Globus pallidus (tissue), 1 donor: ENCODE measurements at regions not wholly inside any gene's neighbourhood (a gene's known extent, or its start where the extent isn't known, plus 50 kb on each side); places are given as distances from the start of the nearest gene placed in this dataset.

ENCODE experiments used
- DNase-seq: peaks from one replicate; pipeline ENCODE4 v3.0.0-alpha.2; 2015; ENCODE audit warnings: low spot score

DNA sequence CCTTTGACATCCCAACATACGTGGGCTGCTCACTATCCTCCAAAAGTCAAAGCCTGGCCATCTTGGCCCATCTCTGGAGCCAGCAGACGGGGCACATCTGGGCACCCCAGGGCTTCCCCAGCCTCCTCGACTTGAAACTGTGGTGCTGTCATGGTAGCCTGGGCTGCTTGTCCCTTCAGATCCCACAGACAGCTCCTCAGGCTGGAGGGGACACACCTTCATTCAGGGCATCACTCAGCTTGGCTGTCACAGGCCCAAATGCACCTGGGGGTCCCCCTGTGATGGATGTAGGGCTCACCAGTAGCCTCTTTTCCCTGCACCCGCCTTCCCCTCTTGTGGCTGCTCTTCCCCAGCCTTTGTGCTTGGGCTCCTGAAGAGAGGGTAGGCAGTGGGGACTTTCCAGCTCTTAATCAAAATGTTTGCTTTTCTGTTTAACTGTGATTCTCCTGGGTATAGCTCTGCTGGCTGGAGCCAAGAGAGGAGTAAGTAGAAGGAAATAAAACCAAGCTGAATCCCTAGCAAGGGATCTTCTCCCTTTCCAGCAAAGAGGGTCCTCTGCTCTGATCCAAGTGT is 92.3 kb downstream of the GYPC start:
- DNase-seq: no peak

DNA sequence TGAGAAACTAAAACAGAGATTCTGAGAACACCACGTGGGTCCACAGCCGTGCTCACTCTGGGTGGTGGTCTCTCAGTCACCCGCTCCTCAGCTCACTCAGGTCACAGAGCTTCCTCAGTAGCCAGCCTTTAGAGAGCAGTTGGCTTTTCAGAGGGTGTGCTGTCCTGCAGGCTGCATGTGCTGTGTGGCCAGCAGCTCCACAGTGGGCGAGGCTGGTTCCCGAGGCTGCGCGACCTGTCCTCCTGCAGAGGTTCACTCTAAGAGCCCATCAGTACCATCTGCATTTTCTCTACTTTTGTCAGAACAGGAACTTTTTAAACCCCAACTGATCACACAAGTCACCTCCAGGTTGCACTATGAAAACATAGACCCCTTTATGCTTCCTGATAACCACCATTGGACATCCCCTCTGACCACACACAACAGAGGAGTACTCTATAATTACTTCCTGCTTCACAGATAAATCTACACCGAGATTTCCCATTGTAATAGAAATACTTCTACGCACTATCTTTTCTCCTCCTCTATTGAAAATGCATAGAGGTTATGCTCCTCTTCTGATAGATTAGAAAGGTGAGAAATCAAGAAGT is 93.1 kb downstream of the GYPC start:
- DNase-seq: no peak

DNA sequence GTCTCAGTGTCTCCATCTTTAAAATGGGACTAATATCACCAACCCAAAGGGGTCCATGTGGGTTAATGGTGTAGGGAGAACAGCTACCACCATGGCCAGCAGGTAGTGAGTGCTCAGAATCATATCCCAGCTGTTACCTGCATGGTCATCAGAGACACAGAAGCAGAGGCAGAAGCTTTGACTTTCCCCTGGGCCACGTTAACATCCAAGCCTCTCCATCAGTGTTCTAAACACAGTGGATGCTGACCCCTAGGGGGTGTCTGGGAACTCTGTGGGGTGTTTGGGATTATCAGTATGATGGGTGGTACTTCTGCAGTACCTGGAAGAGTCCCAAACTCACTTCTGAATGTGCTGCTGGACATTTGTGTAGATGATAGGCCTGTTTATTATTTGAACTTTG is 93.6 kb downstream of the GYPC start:
- no peak for DNase-seq

DNA sequence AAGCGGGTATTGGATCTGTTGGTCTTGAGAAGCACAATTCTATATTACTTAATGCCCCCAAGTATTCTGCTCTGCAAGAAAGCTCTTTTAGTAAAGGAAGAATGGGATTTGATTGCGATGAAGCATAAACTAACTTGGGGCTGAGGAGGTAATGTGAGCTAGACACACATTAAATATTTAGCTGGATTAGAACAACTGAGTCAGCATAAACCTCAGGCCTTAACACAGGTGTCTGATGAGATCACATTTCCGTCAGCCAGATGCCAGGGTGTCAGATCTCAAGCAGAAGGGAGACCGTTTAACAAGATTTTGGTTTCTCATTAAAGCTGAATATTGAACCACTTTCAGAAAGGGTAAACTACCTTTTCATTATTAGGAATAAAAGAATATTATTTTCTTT is 94.5 kb downstream of the GYPC start:
- no peak for DNase-seq

DNA sequence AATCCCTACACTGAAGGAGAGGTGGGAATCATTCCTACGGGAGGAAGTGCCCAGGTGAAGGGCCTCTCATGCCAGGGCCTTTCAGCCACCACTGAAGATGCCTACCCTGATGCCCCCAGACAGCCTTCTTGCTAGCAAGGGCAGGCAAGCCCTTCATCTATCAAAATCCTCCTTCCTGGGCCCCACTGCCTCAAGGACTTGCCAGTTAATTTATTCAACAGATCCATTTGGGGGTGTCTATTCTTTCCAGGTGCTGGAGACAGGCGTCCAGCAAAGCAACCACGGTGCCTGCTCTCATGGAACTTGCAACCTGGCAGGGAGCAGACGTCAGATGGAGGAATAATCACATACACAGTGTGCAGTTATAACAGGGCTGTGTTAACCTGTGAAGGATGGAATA is 95.5 kb downstream of the GYPC start:
- DNase-seq: no peak

DNA sequence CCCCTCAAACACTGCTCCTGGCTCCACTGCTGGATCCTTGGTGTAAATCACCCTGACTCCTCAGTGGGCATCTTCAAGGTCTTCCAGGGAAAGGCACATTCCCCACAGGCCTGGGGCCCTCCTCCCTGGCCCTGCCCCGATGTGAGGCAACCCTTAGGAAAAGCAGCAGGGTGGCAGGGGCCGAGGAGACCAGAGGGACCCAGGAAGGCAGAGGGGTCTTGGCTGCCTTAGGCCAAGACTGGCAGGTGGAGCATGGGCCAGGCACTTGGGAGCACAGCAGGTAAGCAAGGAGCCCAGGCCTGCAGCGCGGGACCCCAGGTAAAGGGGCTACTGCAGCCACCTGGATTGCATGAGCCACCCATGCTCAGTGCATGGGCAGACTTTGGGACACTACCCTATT is 96.9 kb downstream of the GYPC start:
- DNase-seq: no peak

DNA sequence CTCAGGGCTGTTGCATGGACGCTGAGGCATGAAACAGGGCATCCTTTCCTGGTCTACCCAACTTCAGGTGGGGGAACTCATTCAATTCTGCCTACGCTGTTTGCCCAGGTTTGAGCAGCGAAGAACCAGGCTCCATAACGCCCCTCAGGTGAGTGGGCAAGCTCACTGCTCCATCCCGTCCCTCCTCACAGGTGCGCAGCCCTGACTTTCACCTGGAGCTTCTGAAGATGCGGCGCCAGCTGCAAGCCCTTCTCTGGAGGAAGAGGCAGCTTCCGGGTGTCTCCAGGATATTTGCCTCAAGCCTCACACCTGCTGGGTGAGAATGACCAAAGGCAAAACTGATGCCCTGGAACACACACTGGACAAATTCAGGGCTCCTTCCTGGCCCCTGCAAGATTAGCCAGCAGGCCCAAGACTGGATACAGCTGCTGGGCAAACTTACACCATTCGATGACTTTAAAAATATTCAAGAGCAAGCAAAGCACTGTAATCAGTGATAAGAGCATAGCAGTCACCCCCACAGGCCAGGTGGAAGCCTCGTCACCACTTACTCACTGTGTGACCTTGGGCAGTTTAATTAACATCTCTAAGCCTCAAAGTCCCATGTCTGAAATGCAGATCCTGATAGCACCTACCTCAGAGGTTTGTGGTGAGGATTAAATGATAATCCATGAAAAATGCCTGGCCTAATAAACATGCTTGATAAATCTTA is 97.7 kb downstream of the GYPC start:
- DNase-seq: no peak

DNA sequence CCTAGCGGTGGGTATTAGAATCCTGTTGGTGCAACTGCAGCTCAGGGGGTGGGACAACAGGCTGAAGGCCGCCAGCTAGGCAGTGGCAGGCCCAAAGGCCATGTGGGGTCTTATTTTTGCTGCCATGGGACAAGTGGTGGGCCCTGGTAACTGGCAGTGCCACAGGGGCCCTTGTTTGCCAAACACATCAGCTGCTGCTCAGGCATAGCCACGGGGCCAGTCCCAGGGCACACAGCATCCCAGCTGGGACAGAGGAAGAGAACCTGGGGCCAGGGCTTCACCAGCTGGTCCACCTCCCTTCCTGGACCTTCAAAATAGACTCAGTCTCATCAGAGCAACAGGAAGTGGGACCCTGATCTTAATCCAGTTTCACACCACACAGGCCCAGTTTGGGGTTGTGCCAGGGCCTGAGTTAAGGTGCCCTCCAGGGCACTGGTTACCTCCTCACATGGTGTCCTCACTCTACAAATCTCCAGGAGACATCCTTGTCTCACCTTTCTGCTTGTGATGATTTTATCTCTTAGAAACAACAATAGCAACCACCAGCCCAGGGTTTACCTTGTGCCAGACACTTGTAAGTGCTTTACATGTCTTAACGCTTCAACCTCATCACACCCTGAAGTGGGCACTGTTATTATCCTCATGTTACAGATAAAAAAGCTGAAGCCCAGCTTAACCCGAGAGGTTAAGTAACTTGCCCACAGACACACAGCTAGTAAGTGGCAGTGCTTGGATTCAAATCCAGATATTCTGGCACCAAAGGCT is 98.5 kb downstream of the GYPC start:
- DNase-seq: no peak

DNA sequence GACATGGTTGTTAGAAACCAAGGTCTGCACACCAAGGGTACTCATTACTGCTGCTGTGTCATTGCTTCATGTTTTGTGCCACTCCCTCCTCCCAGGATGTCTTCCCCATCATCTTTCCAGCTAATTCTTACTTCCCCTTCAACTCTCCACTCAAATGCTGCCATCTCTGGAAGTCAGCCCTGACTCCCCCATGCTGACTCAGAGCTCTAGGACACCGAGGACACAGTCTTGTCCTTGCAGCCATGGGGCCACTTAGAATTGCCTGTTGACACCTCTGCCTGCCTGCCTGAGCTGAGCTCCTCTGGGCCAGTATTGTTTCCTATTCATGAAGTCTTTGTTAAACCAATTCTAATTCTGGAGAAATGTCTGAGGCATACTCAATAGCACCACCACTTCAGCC is 100.2 kb downstream of the GYPC start:
- DNase-seq: no peak

DNA sequence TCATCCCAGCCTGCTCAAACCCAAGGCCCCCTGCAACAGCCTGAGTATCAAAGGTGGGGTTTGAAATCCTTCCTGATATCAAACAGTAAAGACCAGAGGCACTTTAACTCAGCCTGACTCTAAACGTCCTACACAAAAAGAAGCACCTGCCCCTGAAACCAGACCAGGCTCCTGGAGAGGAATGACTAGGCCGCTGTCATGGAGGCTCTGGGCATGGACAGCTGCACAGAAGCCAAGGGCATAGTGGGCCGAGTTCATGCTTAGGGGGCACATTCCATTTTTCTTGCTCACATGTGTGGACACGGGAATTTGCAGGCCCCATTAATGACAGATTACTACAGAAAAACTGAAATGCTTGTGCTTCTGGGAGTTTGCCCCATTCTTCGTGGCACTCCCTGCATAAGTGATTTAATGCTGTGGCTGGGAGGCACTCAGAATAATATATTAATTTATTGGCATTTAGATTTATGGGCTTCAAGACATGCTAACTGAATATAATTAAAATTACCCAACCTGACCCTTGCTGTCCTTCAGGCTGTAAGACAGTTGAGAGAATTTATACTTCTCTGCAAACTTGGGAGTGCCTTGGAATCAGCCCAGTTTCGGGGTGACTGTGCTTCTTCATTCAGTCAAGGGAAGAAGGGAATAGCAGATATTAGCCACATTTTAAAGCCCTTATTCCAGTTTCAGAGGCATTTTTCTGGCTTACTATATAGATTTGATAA is 105.5 kb downstream of the GYPC start:
- DNase-seq: peak; percentile 45

DNA sequence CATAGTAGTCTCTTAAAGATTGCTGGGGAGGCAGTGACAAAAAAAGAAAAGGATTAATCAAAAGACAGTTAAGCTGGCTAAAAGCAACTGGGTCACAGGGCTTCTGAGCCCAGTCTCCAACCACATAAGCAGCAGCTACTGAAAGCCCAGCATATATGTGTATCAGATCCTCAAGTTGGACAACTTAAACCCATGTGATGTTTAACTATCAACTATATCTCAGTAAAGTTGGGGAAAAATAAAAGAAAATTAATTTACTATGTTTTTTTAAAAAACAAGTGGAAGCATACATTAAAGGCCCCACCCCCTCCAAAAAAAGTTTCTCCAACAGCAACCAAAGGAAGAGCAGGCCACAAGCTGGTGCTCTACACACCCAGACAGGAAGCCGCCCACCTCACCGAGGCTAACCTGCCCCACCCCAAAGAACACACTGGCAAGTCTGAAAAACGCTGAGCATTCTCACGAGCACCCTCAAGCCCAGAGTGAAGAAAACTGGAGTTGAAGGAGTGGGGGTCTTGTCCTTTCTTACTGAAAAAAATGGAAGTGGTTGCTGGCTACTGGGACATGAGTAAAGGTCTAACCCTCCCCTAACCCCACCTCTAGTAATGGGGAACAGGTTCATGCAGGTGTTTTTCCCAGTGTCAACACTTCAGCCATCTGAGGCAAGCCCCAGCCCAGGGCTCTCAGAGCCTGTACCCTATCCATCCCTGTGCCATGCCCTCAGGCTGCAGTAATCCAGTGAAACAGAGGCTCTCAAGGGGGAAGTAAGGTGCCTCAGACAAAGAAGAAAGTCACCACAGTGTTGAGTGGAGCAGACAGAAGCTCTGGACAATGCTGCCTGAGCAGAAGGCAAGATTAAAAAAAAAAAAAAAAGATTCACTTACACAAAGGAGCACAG is 106.3 kb downstream of the GYPC start:
- no peak for DNase-seq

DNA sequence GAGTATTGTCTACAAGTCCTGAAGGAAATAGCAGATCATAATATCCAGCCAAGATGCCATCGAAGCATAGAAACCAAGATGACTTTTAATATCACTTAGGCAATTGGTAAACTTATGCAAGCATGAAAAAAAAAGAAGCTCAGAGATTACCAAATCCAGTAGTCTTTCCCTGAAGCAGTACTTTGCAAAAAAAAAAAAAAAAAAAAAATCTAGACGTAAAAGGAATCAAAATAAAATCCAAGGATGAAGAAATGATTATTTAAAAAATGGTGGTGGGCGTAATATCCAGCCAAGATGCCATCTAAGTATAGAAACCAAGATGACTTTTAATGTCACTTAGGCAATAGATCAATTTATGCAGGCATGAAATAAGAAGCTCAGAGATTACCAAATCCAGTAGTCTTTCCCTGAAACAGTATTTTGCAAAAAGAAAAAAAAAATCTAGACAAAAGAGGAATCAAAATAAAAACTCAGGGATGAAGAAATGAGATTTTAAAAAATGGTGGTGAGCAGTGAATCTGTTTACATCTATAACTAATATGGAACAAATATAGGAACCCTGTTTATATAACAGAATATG is 108.8 kb downstream of the GYPC start:
- no peak for DNase-seq

DNA sequence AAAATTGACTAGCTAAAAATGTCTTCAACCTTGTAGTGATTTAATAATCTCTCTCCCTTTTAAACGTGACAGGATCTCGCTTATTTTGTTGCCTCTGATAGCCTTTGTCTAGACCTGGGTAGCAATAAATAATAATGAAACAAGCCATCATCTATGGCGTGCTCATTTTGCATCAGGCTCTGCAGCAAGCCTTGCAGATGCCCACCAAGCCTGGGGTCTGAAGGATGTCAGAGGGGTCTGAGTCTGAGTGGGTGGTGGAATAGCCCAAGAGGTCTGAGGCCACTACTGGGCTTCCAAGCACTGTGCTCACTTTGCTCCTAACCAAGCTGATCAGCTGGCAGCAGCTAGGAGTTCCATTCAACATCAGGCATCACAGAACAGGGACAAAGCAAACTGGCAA is 109.4 kb downstream of the GYPC start:
- DNase-seq: no peak

DNA sequence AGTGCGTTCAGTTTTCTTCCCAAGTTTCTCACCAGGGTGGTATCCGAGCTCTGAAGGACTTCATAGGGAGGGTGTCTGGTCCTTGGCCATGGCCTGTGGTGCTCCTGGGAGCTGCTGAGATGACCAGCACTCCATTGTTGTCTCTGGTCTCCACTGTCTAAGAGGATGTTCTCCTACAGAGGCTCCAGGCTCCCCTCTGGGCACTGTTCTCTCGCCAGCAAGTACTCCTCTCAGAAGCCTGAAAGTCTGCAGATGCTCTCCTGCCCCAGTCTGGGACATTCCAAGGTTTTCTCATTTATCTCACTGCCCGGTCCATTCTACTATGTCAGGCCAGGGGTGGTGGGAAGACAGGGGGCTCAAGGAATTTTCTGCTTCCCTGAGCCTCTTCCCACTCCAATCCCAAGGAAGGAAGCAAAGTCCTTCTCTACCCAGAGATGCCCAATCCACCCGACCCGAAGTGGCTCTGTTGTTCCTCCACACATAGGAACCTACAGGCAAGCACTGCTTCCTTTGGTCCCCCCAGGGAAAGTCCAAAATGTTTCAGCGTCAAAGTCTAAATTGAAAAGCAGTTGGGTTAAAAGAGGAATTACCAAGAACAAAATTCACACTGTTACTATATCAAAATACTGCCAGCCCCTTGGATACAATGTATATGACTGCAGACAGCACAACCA is 110.5 kb downstream of the GYPC start:
- DNase-seq: no peak

DNA sequence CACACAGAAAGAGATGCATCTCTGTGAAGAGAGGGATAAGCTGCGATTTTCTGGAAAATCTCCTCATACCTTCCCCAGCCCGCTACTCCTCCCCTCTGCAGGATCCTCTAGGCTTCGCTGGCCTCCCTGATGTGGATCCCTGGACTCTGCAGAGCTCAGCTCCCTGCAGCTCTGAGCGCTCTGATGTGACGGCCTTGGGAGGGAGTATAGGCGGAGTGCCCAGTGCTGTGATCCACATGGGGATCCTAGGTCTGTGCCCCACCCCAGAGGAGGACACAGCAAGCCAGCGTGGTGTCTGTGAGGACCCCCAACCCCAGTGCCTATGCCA is 111.0 kb downstream of the GYPC start:
- DNase-seq: no peak

DNA sequence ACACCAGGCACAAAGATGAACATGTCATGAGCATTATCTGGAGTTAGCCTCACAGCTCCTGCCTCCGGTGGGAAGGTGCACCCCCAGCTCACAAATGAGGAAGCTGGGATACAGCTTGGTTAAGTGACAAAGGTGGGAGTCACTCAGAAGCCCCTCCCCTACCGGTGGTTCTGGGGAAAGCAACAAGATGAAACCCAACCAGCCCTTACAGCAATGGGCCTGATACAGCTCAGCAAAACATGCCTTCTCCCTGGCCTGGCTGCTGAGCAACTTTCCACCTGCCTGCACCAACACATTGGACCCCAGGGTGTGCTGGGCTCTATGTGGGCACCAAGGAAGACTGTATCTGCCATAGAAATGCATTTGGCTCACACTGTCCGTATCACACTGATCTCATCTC is 113.2 kb downstream of the GYPC start:
- no peak for DNase-seq

DNA sequence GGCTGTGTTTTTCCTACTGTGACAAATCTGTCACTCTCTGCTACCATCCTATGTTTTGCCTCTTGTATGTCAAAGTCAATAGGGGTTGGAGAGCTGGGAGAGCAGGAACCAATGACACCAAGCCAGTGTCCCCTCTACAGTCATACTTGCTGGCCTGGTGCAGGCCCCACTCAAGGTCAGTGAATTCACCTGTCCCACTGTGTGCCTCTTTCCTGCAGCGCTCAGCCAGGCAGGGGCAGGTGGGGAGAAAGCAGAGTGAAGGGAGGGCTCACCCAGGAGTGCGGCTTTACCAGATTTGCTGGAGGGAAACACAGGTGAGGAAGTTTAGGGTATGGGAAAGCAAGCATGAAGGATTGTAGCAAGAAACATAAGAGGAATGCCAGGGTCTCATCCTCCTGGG is 114.5 kb downstream of the GYPC start:
- DNase-seq: no peak

DNA sequence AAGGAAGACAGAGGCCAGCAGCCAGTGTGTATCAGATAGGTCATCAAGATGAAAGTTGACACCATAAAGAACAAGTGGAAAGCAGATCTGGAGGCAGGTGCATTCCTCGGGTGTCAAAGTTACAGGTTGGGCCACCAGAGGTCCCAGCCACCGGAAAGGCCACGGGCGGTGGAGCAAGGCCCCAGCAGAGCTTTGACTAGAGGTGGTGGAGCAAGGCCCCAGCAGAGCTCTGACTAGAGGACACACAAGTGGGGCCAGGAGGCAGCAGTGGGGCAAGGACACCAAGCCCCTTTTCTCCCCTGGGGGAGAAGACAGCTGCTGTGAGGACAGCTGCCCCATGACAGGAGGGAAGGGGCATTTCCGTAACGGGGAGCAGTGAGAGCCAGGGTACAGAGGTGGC is 115.1 kb downstream of the GYPC start:
- DNase-seq: no peak

DNA sequence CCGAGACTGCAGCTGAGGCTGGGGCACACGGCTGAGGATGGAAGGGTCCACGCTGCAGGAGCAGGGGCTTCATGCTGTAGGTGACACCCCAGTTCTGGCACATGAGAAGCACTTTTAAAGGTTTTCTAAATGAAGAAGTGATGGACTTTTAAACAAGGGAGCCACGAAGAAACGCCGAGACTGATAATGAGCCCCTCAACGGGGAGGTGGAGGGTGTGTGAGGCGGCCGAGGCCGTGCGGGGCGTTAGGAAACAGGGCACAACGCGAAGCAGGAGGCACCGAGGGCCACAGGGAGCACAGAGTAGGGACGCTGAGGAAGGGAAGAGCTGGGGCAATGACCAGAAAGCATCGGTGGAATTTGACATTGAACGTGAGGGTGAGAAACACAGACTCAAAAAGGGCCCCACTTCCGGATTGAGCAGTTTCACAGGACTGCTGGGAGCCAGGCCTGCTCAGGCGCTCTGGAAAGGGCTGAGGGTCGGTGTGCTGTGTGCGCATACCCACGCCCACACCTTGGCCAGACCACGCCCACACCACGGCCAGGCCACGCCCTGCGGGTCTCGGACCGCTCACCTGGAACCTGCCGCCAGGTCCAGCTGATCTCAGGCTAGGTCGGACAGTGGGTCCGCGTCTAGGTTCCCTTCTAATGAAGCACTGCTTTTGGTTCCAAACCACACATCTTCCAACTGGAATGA is 115.7 kb downstream of the GYPC start:
- no peak for DNase-seq

DNA sequence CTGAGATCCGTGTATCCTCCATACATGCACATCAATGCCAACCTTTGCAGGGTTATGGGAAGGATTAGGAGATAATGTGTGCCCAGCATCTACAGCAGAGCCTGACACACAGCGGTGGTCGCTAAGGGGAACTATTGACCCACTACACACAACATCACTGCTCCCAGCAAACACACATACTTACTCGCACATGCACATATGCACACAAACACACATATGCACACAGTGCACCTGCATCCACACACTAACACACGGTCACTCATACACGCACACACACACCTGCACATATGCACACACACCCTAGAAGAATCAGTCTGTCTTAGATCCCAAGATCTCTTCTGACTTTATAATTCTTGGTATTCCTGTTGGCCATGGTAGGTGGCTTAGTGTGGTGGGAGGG is 118.3 kb downstream of the GYPC start:
- no peak for DNase-seq
